SK-N-SH (cell line): ENCODE measurements at regions not wholly inside any gene's neighbourhood (a gene's known extent, or its start where the extent isn't known, plus 50 kb on each side); places are given as distances from the start of the nearest gene placed in this dataset.

Source experiments
- CTCF ChIA-PET: fragments of 300-600, 350-600 bp; formaldehyde crosslinking; extraction: SDS; loops from one replicate; lab custom pipeline; 2021; lab: Yijun Ruan, JAX
- POLR2A ChIA-PET: fragments of 350-600 bp; sonication (Branson Sonifier 250); formaldehyde crosslinking; extraction: SDS; loops from one replicate; lab custom pipeline; 2020; ENCODE audit warnings: antibody characterized with exemption, inconsistent platforms; lab: Yijun Ruan, JAX
- DNase-seq: peaks from one replicate; pipeline ENCODE4 v3.0.0; 2012
- H2AFZ ChIP-seq: fragments of 200-600 bp; sonication (generic); 2 replicates; pipeline ENCODE4 v1.8.1; 2016; ENCODE audit warnings: antibody characterized with exemption, mild to moderate bottlenecking, low read depth
- H3F3A ChIP-seq: fragments of 200-600 bp; sonication (generic); replicated peaks from 2 replicates; pipeline ENCODE3; 2016; ENCODE audit warnings: antibody characterized with exemption, mild to moderate bottlenecking; ENCODE audit not compliant: insufficient read depth
- H3K27ac ChIP-seq, 2 experiments: fragments of 200-500 bp in 1 of 2; fragments of 200-600 bp in 1 of 2; sonication (Bioruptor generic) in 1 of 2; sonication (generic), shearing (Covaris generic) in 1 of 2; 2 replicates each; pipeline versions ENCODE4 v1.5.1 to v1.6.1; 2014 to 2016; ENCODE audit warnings: low read depth in 2 of 2, inconsistent platforms in 1 of 2, low read length in 1 of 2, mild to moderate bottlenecking in 1 of 2, mixed read lengths in 1 of 2
- H3K27me3 ChIP-seq: fragments of 200-600 bp; sonication (generic), shearing (Covaris generic); 2 replicates; pipeline ENCODE4 v1.6.1; 2016; ENCODE audit warnings: mixed run types; ENCODE audit not compliant: insufficient read depth
- H3K36me3 ChIP-seq, 2 experiments: fragments of 200-500 bp in 1 of 2; fragments of 200-600 bp in 1 of 2; sonication (Bioruptor generic) in 1 of 2; sonication (generic) in 1 of 2; replicated peaks in 1 of 2; 2 replicates each; pipeline versions ENCODE3 to v1.5.1; 2014 to 2016; ENCODE audit warnings: low read length in 1 of 2, mild to moderate bottlenecking in 1 of 2; ENCODE audit not compliant: insufficient read depth in 2 of 2, control insufficient read depth in 1 of 2
- H3K4me1 ChIP-seq, 2 experiments: fragments of 200-500 bp in 1 of 2; fragments of 200-600 bp in 1 of 2; sonication (Bioruptor generic) in 1 of 2; sonication (generic), shearing (Covaris generic) in 1 of 2; 2 replicates each; pipeline versions ENCODE4 v1.5.1 to v1.6.1; 2014 to 2016; ENCODE audit warnings: low read depth in 1 of 2, low read length in 1 of 2, mixed run types in 1 of 2; ENCODE audit not compliant: insufficient read depth in 2 of 2, control insufficient read depth in 1 of 2
- H3K4me2 ChIP-seq: fragments of 200-600 bp; sonication (generic), shearing (Covaris generic); 2 replicates; pipeline ENCODE4 v1.6.1; 2017; ENCODE audit warnings: mixed run types
- H3K4me3 ChIP-seq, 2 experiments: fragments of 200-500 bp in 1 of 2; fragments of 200-600 bp in 1 of 2; sonication (Bioruptor generic) in 1 of 2; sonication (generic), shearing (Covaris generic) in 1 of 2; 2 replicates each; pipeline versions ENCODE4 v1.5.1 to v1.8.1; 2014 to 2016; ENCODE audit warnings: low read depth in 2 of 2, inconsistent platforms in 1 of 2, low read length in 1 of 2, mild to moderate bottlenecking in 1 of 2, mixed read lengths in 1 of 2, moderate library complexity in 1 of 2
- H3K79me2 ChIP-seq: fragments of 200-600 bp; sonication (generic); 2 replicates; pipeline ENCODE4 v1.8.1; 2017; ENCODE audit warnings: mild to moderate bottlenecking; ENCODE audit not compliant: insufficient read depth
- H3K9ac ChIP-seq: fragments of 200-600 bp; sonication (generic); 2 replicates; pipeline ENCODE4 v1.6.1; 2017; ENCODE audit warnings: mixed run types
- H3K9me2 ChIP-seq: fragments of 200-600 bp; sonication (generic); 2 replicates; pipeline ENCODE4 v1.6.1; 2017; ENCODE audit warnings: mixed run types
- H3K9me3 ChIP-seq: fragments of 200-600 bp; sonication (generic); 2 replicates; pipeline ENCODE4 v1.6.1; 2017; ENCODE audit warnings: mixed run types, mild to moderate bottlenecking, moderate library complexity
- H4K20me1 ChIP-seq: fragments of 200-600 bp; sonication (generic); 2 replicates; pipeline ENCODE4 v1.6.1; 2017; ENCODE audit warnings: mild to moderate bottlenecking, mixed run types; ENCODE audit not compliant: insufficient read depth
- CHD2 ChIP-seq: fragments of 150-350 bp; IDR thresholded peaks from 2 replicates; pipeline ENCODE4 v1.6.1; 2018; ENCODE audit warnings: low read length; ENCODE audit not compliant: partially characterized antibody
- ELF1 ChIP-seq: IDR thresholded peaks from 2 replicates; pipeline ENCODE4 v1.4.0; 2012
- EP300 ChIP-seq, 2 experiments: IDR thresholded peaks; 2 replicates each; pipeline versions ENCODE4 v1.4.0 to v1.6.1; 2012; ENCODE audit warnings: borderline replicate concordance in 1 of 2, low read depth in 1 of 2, low read length in 1 of 2
- EZH2phosphoT487 ChIP-seq: fragments of 200-600 bp; sonication (generic); IDR thresholded peaks from 2 replicates; pipeline ENCODE4 v1.6.1; 2017; ENCODE audit warnings: low read depth, mixed run types, mild to moderate bottlenecking, antibody characterized with exemption, moderate library complexity, borderline replicate concordance
- FOXM1 ChIP-seq: IDR thresholded peaks from 2 replicates; pipeline ENCODE4 v1.4.0; 2012; ENCODE audit warnings: low read depth, mild to moderate bottlenecking
- GABPA ChIP-seq: IDR thresholded peaks from 2 replicates; pipeline ENCODE4 v1.4.0; 2012; ENCODE audit warnings: low read depth, mild to moderate bottlenecking
- GATA2 ChIP-seq: sonication (generic); formaldehyde crosslinking; IDR thresholded peaks from 2 replicates; pipeline ENCODE4 v1.5.0; 2020; ENCODE audit warnings: mild to moderate bottlenecking, missing genetic modification reagents
- JUND ChIP-seq: IDR thresholded peaks from 2 replicates; pipeline ENCODE4 v1.4.0; 2012
- MEF2A ChIP-seq: IDR thresholded peaks from 2 replicates; pipeline ENCODE4 v1.4.0; 2012; ENCODE audit warnings: low read depth, borderline replicate concordance
- NFIC ChIP-seq: IDR thresholded peaks from 2 replicates; pipeline ENCODE4 v1.4.0; 2012; ENCODE audit warnings: borderline replicate concordance
- NRF1 ChIP-seq: IDR thresholded peaks from 2 replicates; pipeline ENCODE4 v1.6.1; 2012; ENCODE audit warnings: low read depth, mild to moderate bottlenecking, low read length
- RCOR1 ChIP-seq: fragments of 150-350 bp; IDR thresholded peaks from 2 replicates; pipeline ENCODE4 v1.6.1; 2017; ENCODE audit warnings: antibody characterized with exemption, low read length
- SIN3A ChIP-seq: IDR thresholded peaks from 2 replicates; pipeline ENCODE4 v1.6.1; 2012; ENCODE audit warnings: low read depth, mild to moderate bottlenecking, low read length, moderate library complexity, borderline replicate concordance
- SMC3 ChIP-seq: IDR thresholded peaks from 2 replicates; pipeline ENCODE4 v1.6.1; 2012; ENCODE audit warnings: low read depth, low read length, improper control_type of control experiment
- TAF1 ChIP-seq: IDR thresholded peaks from 2 replicates; pipeline ENCODE4 v1.6.1; 2012; ENCODE audit warnings: low read depth, mild to moderate bottlenecking, low read length, moderate library complexity, borderline replicate concordance
- TEAD4 ChIP-seq: IDR thresholded peaks from 2 replicates; pipeline ENCODE4 v1.4.0; 2012; ENCODE audit warnings: mild to moderate bottlenecking, borderline replicate concordance; ENCODE audit not compliant: insufficient read depth
- WGBS: methylation state at CpG from one replicate; pipeline ENCODE4 v1.1.6; 2017; ENCODE audit warnings: low lambda C conversion rate; 5-methylcytosine and 5-hydroxymethylcytosine counted together
- TF ChIP-seq, protein P1 (sequence below): IDR thresholded peaks from 2 replicates; pipeline ENCODE4 v1.4.0; 2012; ENCODE audit warnings: low read depth, borderline replicate concordance
- TF ChIP-seq, protein P2 (sequence below): IDR thresholded peaks from 2 replicates; pipeline ENCODE4 v1.4.0; 2012; ENCODE audit warnings: low read depth
- TF ChIP-seq, protein P3 (sequence below): fragments of 200-600 bp; sonication (generic); IDR thresholded peaks from 2 replicates; pipeline ENCODE4 v1.6.1; 2017; ENCODE audit warnings: antibody characterized with exemption, mild to moderate bottlenecking, moderate library complexity
- TF ChIP-seq, protein P4 (sequence below): fragments of 150-350 bp; IDR thresholded peaks from 2 replicates; pipeline ENCODE4 v1.6.1; 2016; ENCODE audit warnings: mild to moderate bottlenecking, low read depth, low read length

DNA sequence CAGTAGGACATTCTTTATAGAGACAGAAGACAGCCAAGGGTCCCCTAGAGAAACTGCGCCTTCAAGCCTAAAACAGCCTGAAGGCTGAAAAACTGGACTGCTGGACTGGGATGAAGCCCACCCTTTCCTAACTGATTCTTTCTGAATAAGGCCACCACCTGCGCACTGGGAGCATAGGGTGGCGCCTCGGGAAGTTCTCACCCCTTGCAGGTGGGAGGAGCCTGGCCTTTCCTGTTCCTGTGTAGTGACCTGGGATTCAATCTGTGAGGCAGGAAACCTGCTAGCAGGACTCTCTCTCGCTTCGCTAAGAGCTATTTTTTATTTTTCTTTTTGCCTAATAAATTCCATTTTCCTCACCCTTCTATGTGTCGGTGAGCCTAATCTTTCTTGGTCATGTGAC, 61.8 kb upstream of the KLHL13 start:
- Histone ChIP-seq H3K27me3 (no peaks in the 10 kb centered on the region), H3K9me2 (no peaks in the 10 kb centered on the region), H3K4me1 (peaks cover 3 to 13% of the 10 kb centered on the region in 2 experiments; a peak in 1 of 4 replicates), H3K27ac (no peak overlapping the region), H3K9me3 (no peaks in the 10 kb centered on the region), H3K4me3 (no peak overlapping the region), H3K79me2 (no peaks in the 10 kb centered on the region), H3K36me3 (no peaks in the 10 kb centered on the region), H2AFZ (no peak overlapping the region), H3K9ac (no peak overlapping the region)
- POLR2A ChIA-PET = no interaction called here
- CTCF ChIA-PET = interaction anchor here (0.7 to 0.9 kb wide), 2 partner anchors 13 to 33 kb away, joined by 3 to 4 read pairs; no protein-coding TSS in a partner anchor
- WGBS = 63% methylated on average over 5 of the region's 7 CpGs
- TF ChIP-seq MEF2A (no peak), SMC3 (no peak), EZH2phosphoT487 (no peak), TAF1 (no peak), TEAD4 (no peak)
- TF ChIP-seq, all 33 proteins: peak for 0
- Histone ChIP-seq H3K4me2 (no peak overlapping the region), H3F3A (peaks cover 12% of the 10 kb centered on the region), H4K20me1 (no peaks in the 10 kb centered on the region)
- no peak for DNase-seq

DNA sequence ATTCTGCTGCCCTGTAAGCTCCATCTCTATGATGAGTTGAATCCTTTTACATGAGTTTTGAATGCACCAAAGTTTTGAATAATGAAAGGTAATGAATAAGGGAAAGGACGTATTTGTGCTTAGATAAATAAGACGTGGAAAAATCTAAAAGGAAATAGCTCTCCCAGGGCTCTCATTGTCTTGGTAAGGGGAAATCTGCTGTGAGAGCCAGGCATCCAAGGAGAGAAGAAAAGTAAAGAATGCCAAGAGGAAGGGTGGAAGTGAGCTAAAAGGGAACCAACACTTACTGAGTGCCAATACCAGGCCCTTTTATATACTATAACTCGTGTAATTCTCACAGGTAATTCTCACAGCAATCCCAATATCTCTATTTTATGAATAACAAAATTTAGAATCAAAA, 62.6 kb upstream of the KLHL13 start:
- H3K79me2 ChIP-seq = no peaks in the 10 kb centered on the region
- CTCF ChIA-PET = interaction anchor here (0.7 kb wide), 1 partner anchor 34 kb away, joined by 4 read pairs; no protein-coding TSS in a partner anchor
- H3F3A ChIP-seq = peaks cover 12% of the 10 kb centered on the region
- no peaks in the 10 kb centered on the region for H3K9me3 ChIP-seq
- H3K27me3 ChIP-seq = no peaks in the 10 kb centered on the region
- TF ChIP-seq, protein P1, sequence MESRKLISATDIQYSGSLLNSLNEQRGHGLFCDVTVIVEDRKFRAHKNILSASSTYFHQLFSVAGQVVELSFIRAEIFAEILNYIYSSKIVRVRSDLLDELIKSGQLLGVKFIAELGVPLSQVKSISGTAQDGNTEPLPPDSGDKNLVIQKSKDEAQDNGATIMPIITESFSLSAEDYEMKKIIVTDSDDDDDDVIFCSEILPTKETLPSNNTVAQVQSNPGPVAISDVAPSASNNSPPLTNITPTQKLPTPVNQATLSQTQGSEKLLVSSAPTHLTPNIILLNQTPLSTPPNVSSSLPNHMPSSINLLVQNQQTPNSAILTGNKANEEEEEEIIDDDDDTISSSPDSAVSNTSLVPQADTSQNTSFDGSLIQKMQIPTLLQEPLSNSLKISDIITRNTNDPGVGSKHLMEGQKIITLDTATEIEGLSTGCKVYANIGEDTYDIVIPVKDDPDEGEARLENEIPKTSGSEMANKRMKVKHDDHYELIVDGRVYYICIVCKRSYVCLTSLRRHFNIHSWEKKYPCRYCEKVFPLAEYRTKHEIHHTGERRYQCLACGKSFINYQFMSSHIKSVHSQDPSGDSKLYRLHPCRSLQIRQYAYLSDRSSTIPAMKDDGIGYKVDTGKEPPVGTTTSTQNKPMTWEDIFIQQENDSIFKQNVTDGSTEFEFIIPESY = no peak
- TF ChIP-seq RCOR1 (no peak), SIN3A (no peak), SMC3 (no peak), FOXM1 (no peak), NFIC (no peak), JUND (no peak), TEAD4 (no peak), EP300 (IDR thresholded peaks at IDR 0.05; ENCODE audit: borderline replicate concordance in 1 of 2, low read depth in 1 of 2, low read length in 1 of 2) (no peak), CHD2 (no peak), GABPA (no peak), ELF1 (no peak), GATA2 (no peak), NRF1 (no peak)
- TF ChIP-seq, protein P2, sequence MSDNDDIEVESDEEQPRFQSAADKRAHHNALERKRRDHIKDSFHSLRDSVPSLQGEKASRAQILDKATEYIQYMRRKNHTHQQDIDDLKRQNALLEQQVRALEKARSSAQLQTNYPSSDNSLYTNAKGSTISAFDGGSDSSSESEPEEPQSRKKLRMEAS = no peak
- TF ChIP-seq, protein P3, sequence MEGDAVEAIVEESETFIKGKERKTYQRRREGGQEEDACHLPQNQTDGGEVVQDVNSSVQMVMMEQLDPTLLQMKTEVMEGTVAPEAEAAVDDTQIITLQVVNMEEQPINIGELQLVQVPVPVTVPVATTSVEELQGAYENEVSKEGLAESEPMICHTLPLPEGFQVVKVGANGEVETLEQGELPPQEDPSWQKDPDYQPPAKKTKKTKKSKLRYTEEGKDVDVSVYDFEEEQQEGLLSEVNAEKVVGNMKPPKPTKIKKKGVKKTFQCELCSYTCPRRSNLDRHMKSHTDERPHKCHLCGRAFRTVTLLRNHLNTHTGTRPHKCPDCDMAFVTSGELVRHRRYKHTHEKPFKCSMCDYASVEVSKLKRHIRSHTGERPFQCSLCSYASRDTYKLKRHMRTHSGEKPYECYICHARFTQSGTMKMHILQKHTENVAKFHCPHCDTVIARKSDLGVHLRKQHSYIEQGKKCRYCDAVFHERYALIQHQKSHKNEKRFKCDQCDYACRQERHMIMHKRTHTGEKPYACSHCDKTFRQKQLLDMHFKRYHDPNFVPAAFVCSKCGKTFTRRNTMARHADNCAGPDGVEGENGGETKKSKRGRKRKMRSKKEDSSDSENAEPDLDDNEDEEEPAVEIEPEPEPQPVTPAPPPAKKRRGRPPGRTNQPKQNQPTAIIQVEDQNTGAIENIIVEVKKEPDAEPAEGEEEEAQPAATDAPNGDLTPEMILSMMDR = no peak
- TF ChIP-seq, protein P4, sequence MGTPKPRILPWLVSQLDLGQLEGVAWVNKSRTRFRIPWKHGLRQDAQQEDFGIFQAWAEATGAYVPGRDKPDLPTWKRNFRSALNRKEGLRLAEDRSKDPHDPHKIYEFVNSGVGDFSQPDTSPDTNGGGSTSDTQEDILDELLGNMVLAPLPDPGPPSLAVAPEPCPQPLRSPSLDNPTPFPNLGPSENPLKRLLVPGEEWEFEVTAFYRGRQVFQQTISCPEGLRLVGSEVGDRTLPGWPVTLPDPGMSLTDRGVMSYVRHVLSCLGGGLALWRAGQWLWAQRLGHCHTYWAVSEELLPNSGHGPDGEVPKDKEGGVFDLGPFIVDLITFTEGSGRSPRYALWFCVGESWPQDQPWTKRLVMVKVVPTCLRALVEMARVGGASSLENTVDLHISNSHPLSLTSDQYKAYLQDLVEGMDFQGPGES = no peak
- H3K27ac ChIP-seq = no peak overlapping the region
- H3K4me1 ChIP-seq = peaks cover 3 to 13% of the 10 kb centered on the region in 2 experiments; a peak in 1 of 4 replicates
- 52% methylated on average over 3 of the region's 3 CpGs for WGBS
- H3K9ac ChIP-seq = no peak overlapping the region
- POLR2A ChIA-PET = no interaction called here
- H2AFZ ChIP-seq = no peak overlapping the region
- DNase-seq = no peak
- H3K4me3 ChIP-seq = no peak overlapping the region
- H3K9me2 ChIP-seq = no peaks in the 10 kb centered on the region
- no peaks in the 10 kb centered on the region for H3K36me3 ChIP-seq
- no peak overlapping the region for H3K4me2 ChIP-seq
- H4K20me1 ChIP-seq = no peaks in the 10 kb centered on the region
